ENCODE measurements at regions not wholly inside any gene's neighbourhood (a gene's known extent, or its start where the extent isn't known, plus 50 kb on each side); places are given as distances from the start of the nearest gene placed in this dataset.

GRCh38 chr4:22873899-22874298 lies 181.2 kb downstream of the GBA3 start:
- H3F3A ChIP-seq (ENCODE audit: insufficient read depth, low read length, poor library complexity, severe bottlenecking) = no peaks in the 10 kb centered on the region
- H3K9ac ChIP-seq (ENCODE audit: low read length) = no peak overlapping the region
- H3K9me2 ChIP-seq (ENCODE audit: insufficient read depth, low read length) = no peaks in the 10 kb centered on the region
- H3K4me2 ChIP-seq (ENCODE audit: low read length) = no peak overlapping the region
- H3K9me3 ChIP-seq (ENCODE audit: low read length) = no peaks in the 10 kb centered on the region
- TF ChIP-seq RAD21 (conservative IDR thresholded peaks at IDR 0.05) (no peak), EP300 (conservative IDR thresholded peaks at IDR 0.05; ENCODE audit: poor library complexity, severe bottlenecking) (no peak), EZH2 (IDR thresholded peaks at IDR 0.05; ENCODE audit: borderline replicate concordance, insufficient read depth, low read length, poor library complexity, severe bottlenecking) (no peak), CTCF (IDR thresholded peaks at IDR 0.05; ENCODE audit: poor library complexity, severe bottlenecking) (no peak), SMC3 (conservative IDR thresholded peaks at IDR 0.05; ENCODE audit: poor library complexity) (no peak), TAF1 (IDR thresholded peaks at IDR 0.05; ENCODE audit: low read depth) (no peak), REST (IDR thresholded peaks at IDR 0.05; ENCODE audit: borderline replicate concordance) (no peak), MXI1 (conservative IDR thresholded peaks at IDR 0.05; ENCODE audit: poor library complexity, severe bottlenecking) (no peak), POLR2AphosphoS5 (IDR thresholded peaks at IDR 0.05) (no peak)
- no peak overlapping the region for H3K27ac ChIP-seq (ENCODE audit: low read length)
- H3K27me3 ChIP-seq (ENCODE audit: insufficient read depth, low read depth, low read length) = no peaks in the 10 kb centered on the region
- H3K79me2 ChIP-seq (replicated peaks; ENCODE audit: insufficient read depth, low read length) = no peaks in the 10 kb centered on the region
- no peak overlapping the region for H2AFZ ChIP-seq (ENCODE audit: low read depth, low read length)
- no peaks in the 10 kb centered on the region for H3K36me3 ChIP-seq (ENCODE audit: insufficient read depth, low read length)
- H3K4me3 ChIP-seq (ENCODE audit: low read length) = no peak overlapping the region
- no peaks in the 10 kb centered on the region for H4K20me1 ChIP-seq (ENCODE audit: insufficient read depth)

DNA sequence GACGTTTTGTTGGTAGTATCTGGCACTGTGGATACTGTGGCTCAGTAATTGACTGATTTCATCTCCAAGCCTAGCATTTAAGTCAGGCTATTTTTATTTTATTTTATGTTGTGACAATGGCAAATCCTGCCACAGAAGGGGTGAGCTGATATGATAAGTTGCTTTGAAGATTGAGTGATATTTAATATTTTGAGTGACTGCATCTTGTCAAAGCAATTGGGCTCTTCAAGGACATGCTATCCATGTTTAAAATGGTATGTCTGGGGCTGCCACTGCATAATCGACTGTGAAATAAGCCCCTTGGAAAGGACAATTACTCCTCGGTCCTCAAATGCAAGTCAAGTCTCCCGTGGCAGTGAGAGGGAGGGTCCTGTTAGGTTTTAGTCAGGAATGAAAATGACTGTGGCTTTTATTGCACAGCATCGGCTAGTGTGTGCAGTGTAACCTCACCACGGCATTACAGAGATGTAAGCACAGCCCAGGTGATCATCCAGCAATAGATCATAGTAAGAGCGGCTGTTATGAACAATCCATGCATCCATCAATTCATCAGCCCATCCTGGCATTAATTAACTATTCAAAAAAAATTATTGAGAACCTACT lies 178.2 kb downstream of the GBA3 start:
- H3K9me2 ChIP-seq (ENCODE audit: insufficient read depth, low read length) = no peaks in the 10 kb centered on the region
- H3K4me2 ChIP-seq (ENCODE audit: low read length) = no peak overlapping the region
- no peak overlapping the region for H3K4me3 ChIP-seq (ENCODE audit: low read length)
- no peaks in the 10 kb centered on the region for H4K20me1 ChIP-seq (ENCODE audit: insufficient read depth)
- H2AFZ ChIP-seq (ENCODE audit: low read depth, low read length) = no peak overlapping the region
- no peak for TF ChIP-seq EZH2 (IDR thresholded peaks at IDR 0.05; ENCODE audit: borderline replicate concordance, insufficient read depth, low read length, poor library complexity, severe bottlenecking)
- no peak for TF ChIP-seq SMC3 (conservative IDR thresholded peaks at IDR 0.05; ENCODE audit: poor library complexity)
- TF ChIP-seq TAF1 (IDR thresholded peaks at IDR 0.05; ENCODE audit: low read depth) = no peak
- TF ChIP-seq POLR2AphosphoS5 (IDR thresholded peaks at IDR 0.05) = peak; percentile 66
- TF ChIP-seq CTCF (IDR thresholded peaks at IDR 0.05; ENCODE audit: poor library complexity, severe bottlenecking) = no peak
- peak; percentile 89 for TF ChIP-seq EP300 (conservative IDR thresholded peaks at IDR 0.05; ENCODE audit: poor library complexity, severe bottlenecking)
- no peak for TF ChIP-seq RAD21 (conservative IDR thresholded peaks at IDR 0.05)
- TF ChIP-seq MXI1 (conservative IDR thresholded peaks at IDR 0.05; ENCODE audit: poor library complexity, severe bottlenecking) = no peak
- H3K36me3 ChIP-seq (ENCODE audit: insufficient read depth, low read length) = no peaks in the 10 kb centered on the region
- no peaks in the 10 kb centered on the region for H3K9me3 ChIP-seq (ENCODE audit: low read length)
- H3K79me2 ChIP-seq (replicated peaks; ENCODE audit: insufficient read depth, low read length) = no peaks in the 10 kb centered on the region
- H3K27me3 ChIP-seq (ENCODE audit: insufficient read depth, low read depth, low read length) = no peaks in the 10 kb centered on the region
- H3K27ac ChIP-seq (ENCODE audit: low read length) = no peak overlapping the region
- H3K9ac ChIP-seq (ENCODE audit: low read length) = no peak overlapping the region
- no peaks in the 10 kb centered on the region for H3F3A ChIP-seq (ENCODE audit: insufficient read depth, low read length, poor library complexity, severe bottlenecking)

Data from neural cell (in vitro differentiated cells).